ENCODE measurements at regions not wholly inside any gene's neighbourhood (a gene's known extent, or its start where the extent isn't known, plus 50 kb on each side); places are given as distances from the start of the nearest gene placed in this dataset.

DNA sequence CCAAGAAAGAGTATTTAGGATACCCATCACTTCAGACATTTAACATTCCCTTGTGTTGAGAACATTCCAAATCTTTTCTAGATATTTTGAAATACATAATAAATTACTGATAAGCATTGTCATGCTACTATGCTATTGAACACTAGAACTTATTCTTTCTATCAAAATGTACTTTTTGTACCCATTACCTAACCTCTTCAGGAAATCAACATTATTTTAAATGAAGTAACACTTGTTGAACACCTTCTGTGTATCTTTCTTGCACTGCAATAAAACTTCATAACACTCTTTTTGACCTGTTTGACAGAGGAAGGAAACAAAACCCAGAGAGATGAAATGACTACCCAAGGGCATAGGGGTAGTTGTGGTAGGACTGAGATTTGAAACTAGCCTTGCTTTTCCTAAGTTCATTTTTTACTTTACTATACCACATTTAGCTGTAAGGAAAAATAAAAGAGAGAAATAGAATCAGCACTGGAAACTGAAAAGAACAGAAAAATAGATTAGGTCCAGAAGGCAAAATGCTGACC, 99.4 kb downstream of the UCHL5 start:
- no peaks in the 10 kb centered on the region for H3K27me3 ChIP-seq (ENCODE audit: control insufficient read depth in 4 of 4, insufficient read depth in 4 of 4, low read length in 3 of 4)
- DNase-seq (ENCODE audit: low spot score): no peak
- H3K36me3 ChIP-seq (ENCODE audit: control insufficient read depth in 4 of 4, insufficient read depth in 3 of 4, low read depth in 1 of 4, low read length in 3 of 4): no peaks in the 10 kb centered on the region
- TF ChIP-seq ATF3 (IDR thresholded peaks at IDR 0.05): no peak
- TF ChIP-seq HNF4G (IDR thresholded peaks at IDR 0.05): no peak
- no peak for TF ChIP-seq TAF1 (conservative IDR thresholded peaks at IDR 0.05)
- no peak for TF ChIP-seq SP1 (IDR thresholded peaks at IDR 0.05)
- H3K4me3 ChIP-seq (ENCODE audit: low read depth in 1 of 3, low read length in 3 of 3): no peak overlapping the region
- H3K27ac ChIP-seq (ENCODE audit: low read depth in 1 of 2, low read length in 2 of 2): no peak overlapping the region
- H3K9ac ChIP-seq (ENCODE audit: low read depth in 1 of 2, low read length in 2 of 2): no peak overlapping the region
- no peaks in the 10 kb centered on the region for H3K4me1 ChIP-seq (ENCODE audit: control insufficient read depth in 4 of 4, insufficient read depth in 4 of 4, low read length in 3 of 4)
- no peaks in the 10 kb centered on the region for H3K9me3 ChIP-seq (ENCODE audit: control insufficient read depth in 4 of 4, low read length in 3 of 4)

Small RNA genes lying in the stretch of these regions (small RNA-seq; reads per million reads assigned to genes)
- gene RN7SKP126: 0.09 reads per million
